ENCODE measurements at regions not wholly inside any gene's neighbourhood (a gene's known extent, or its start where the extent isn't known, plus 50 kb on each side); places are given as distances from the start of the nearest gene placed in this dataset.

- no peak for TF ChIP-seq CTCF (IDR thresholded peaks at IDR 0.05; ENCODE audit: insufficient read depth, low read depth, low read length)
- TF ChIP-seq EZH2 (IDR thresholded peaks at IDR 0.05; ENCODE audit: insufficient read depth, low read length), result no peak
Observed at GRCh38 chr6:14267885-14268660, 150.5 kb downstream of the CD83 start.
